Spinal cord (tissue), 9 donors: ENCODE measurements at regions not wholly inside any gene's neighbourhood (a gene's known extent, or its start where the extent isn't known, plus 50 kb on each side); places are given as distances from the start of the nearest gene placed in this dataset.

Experiments
- DNase-seq, 6 donors: peaks; one replicate each; pipeline versions ENCODE4 v3.0.0 to v3.0.0-alpha.2; 2013 to 2015; ENCODE audit warnings: low spot score in 6 of 6, low read depth in 4 of 6
- H3K27ac ChIP-seq: one replicate; pipeline ENCODE4 v1.5.1; 2013; ENCODE audit warnings: low read depth, low read length, control low read depth
- H3K27me3 ChIP-seq: one replicate; pipeline ENCODE4 v1.6.1; 2013; ENCODE audit warnings: low read length; ENCODE audit not compliant: control insufficient read depth, insufficient read depth
- H3K36me3 ChIP-seq: one replicate; pipeline ENCODE4 v1.6.1; 2013; ENCODE audit warnings: low read length; ENCODE audit not compliant: control insufficient read depth, insufficient read depth
- H3K4me1 ChIP-seq: one replicate; pipeline ENCODE4 v1.6.1; 2013; ENCODE audit warnings: low read length; ENCODE audit not compliant: control insufficient read depth, insufficient read depth
- H3K4me3 ChIP-seq: one replicate; pipeline ENCODE4 v1.5.1; 2013; ENCODE audit warnings: low read depth, low read length, control low read depth
- H3K9me3 ChIP-seq: one replicate; pipeline ENCODE4 v1.6.1; 2013; ENCODE audit warnings: low read length; ENCODE audit not compliant: control insufficient read depth, insufficient read depth
- WGBS: methylation state at CpG from one replicate; pipeline ENCODE4 v1.1.5; 2013; ENCODE audit warnings: missing lambda C conversion rate; ENCODE audit not compliant: insufficient coverage; 5-methylcytosine and 5-hydroxymethylcytosine counted together
- donor health status: healthy.

- Histone ChIP-seq H3K4me1 (no peaks in the 10 kb centered on the region), H3K4me3 (no peak overlapping the region), H3K9me3 (no peaks in the 10 kb centered on the region), H3K27me3 (no peaks in the 10 kb centered on the region), H3K36me3 (no peaks in the 10 kb centered on the region), H3K27ac (no peak overlapping the region)
- WGBS: no CpG with 5 or more reads among the region's 2 CpGs
- DNase-seq: no peak
These were observed 56.5 kb upstream of the PPFIA2 start for GRCh38 chr12:81815611-81816010.

DNA sequence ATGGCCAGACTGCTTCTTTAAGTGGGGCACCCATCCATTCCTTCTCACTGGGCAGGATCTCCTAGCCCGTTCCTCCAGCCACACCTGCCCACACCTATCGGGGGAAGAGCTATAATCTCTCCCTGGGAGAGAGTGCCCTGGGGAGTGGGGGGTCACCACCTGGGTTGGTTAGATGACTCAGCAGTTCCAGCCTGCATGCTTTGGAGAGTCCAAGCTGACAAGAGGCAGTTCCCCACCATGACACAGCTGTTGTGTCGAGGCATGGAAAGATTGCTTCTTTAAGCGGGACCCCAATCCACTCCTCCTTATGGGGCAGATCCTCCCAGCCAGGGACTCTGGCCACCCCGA lies 52.6 kb upstream of the PPFIA2 start:
- 71% methylated on average over 1 of the region's 5 CpGs for whole genome bisulfite sequencing
- Histone ChIP-seq H3K27me3 (no peaks in the 10 kb centered on the region), H3K4me3 (no peak overlapping the region), H3K4me1 (no peaks in the 10 kb centered on the region), H3K27ac (no peak overlapping the region), H3K9me3 (no peaks in the 10 kb centered on the region), H3K36me3 (no peaks in the 10 kb centered on the region)
- no peak for DNase-seq

- H3K36me3 ChIP-seq: no peaks in the 10 kb centered on the region
- 100% methylated on average over 3 of the region's 7 CpGs for WGBS
- H3K4me3 ChIP-seq: no peak overlapping the region
- no peak overlapping the region for H3K27ac ChIP-seq
- DNase-seq: no peak
- no peaks in the 10 kb centered on the region for H3K4me1 ChIP-seq
- no peaks in the 10 kb centered on the region for H3K27me3 ChIP-seq
- H3K9me3 ChIP-seq: no peaks in the 10 kb centered on the region
These were observed 52.1 kb upstream of the PPFIA2 start for GRCh38 chr12:81811061-81811777.

DNA sequence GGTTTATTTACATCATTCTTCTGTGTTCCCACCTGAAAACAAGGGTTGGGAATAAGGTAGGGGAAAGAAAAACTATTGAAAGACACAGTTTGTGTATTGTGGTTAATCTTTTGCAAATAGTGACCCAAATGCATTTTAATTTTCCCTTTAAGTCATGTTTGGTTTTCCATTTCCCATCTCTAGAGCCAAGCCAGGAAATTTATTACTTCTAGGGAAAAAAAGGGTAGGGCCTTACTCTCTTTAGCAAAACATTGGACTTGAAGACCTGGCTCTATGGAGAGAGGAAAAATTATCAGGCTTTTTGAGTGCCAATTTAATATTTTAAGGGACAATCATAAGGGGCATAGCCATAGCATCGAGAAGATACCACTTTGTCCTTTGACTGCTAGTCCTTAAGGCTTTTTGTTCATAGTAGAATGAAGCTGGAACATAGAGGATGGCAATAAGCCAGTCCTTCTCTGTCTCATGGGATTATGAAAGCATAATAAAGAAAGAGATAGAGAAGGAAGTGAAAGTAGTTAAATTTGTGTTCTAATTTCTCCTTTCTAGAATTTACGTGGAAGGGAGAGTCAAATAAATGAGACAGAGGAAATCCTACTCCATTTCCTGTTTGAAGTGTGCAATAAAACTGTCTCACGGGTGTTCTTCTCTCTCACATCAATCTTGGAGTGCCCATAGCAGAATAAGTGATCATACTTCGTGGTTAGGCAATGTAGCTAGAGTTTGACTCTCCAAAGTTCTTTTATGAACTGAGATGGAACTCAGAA lies 50.9 kb upstream of the PPFIA2 start:
- H3K27ac ChIP-seq: no peak overlapping the region
- no peaks in the 10 kb centered on the region for H3K4me1 ChIP-seq
- H3K9me3 ChIP-seq: no peaks in the 10 kb centered on the region
- no peak for DNase-seq
- WGBS: 88% methylated on average over 1 of the region's 4 CpGs
- no peaks in the 10 kb centered on the region for H3K27me3 ChIP-seq
- H3K36me3 ChIP-seq: no peaks in the 10 kb centered on the region
- no peak overlapping the region for H3K4me3 ChIP-seq

GRCh38 chr12:81809113-81809777 lies 50.1 kb upstream of the PPFIA2 start:
- H3K36me3 ChIP-seq: no peaks in the 10 kb centered on the region
- WGBS: no CpG with 5 or more reads among the region's 4 CpGs
- no peaks in the 10 kb centered on the region for H3K27me3 ChIP-seq
- no peaks in the 10 kb centered on the region for H3K9me3 ChIP-seq
- no peak overlapping the region for H3K27ac ChIP-seq
- H3K4me3 ChIP-seq: no peak overlapping the region
- no peak for DNase-seq
- H3K4me1 ChIP-seq: no peaks in the 10 kb centered on the region
